MM.1S (cell line): ENCODE measurements at regions not wholly inside any gene's neighbourhood (a gene's known extent, or its start where the extent isn't known, plus 50 kb on each side); places are given as distances from the start of the nearest gene placed in this dataset.

Experiments
- DNase-seq: peaks from one replicate; pipeline ENCODE4 v3.0.0-alpha.2; 2015
- H2AFZ ChIP-seq: fragments of 300-600 bp; sonication (generic); 2 replicates; pipeline ENCODE4 v1.6.0; 2016; ENCODE audit warnings: antibody characterized with exemption, low read length
- H3F3A ChIP-seq: fragments of 300-600 bp; sonication (generic); 2 replicates; pipeline ENCODE4 v1.6.1; 2016; ENCODE audit warnings: mild to moderate bottlenecking, antibody characterized with exemption, low read length, moderate library complexity, mixed read lengths; ENCODE audit not compliant: insufficient read depth
- H3K27ac ChIP-seq: fragments of 300-600 bp; sonication (generic); 2 replicates; pipeline ENCODE4 v1.5.1; 2016; ENCODE audit warnings: mild to moderate bottlenecking, low read length
- H3K27me3 ChIP-seq: fragments of 300-600 bp; sonication (generic); replicated peaks from 2 replicates; pipeline ENCODE4 v1.6.0; 2016; ENCODE audit warnings: low read length; ENCODE audit not compliant: insufficient read depth
- H3K36me3 ChIP-seq: fragments of 300-600 bp; sonication (generic); replicated peaks from 2 replicates; pipeline ENCODE4 v1.6.1; 2016; ENCODE audit warnings: mild to moderate bottlenecking, low read length, mixed read lengths; ENCODE audit not compliant: insufficient read depth
- H3K4me1 ChIP-seq: fragments of 300-600 bp; sonication (generic); 2 replicates; pipeline ENCODE4 v1.6.1; 2016; ENCODE audit warnings: low read length, mixed read lengths
- H3K4me2 ChIP-seq: fragments of 300-600 bp; sonication (generic); 2 replicates; pipeline ENCODE4 v1.6.0; 2016; ENCODE audit warnings: low read depth, low read length
- H3K4me3 ChIP-seq: fragments of 300-600 bp; sonication (generic); 2 replicates; pipeline ENCODE4 v1.5.1; 2016; ENCODE audit warnings: low read length, mixed read lengths
- H3K79me2 ChIP-seq: fragments of 300-600 bp; sonication (generic); 2 replicates; pipeline ENCODE4 v1.6.1; 2016; ENCODE audit warnings: mixed run types, low read length, mixed read lengths
- H3K9ac ChIP-seq: fragments of 300-600 bp; sonication (generic); 2 replicates; pipeline ENCODE4 v1.6.1; 2016; ENCODE audit warnings: low read length, mixed read lengths
- H3K9me2 ChIP-seq: fragments of 300-600 bp; sonication (generic); replicated peaks from 2 replicates; pipeline ENCODE4 v1.6.1; 2016; ENCODE audit warnings: mild to moderate bottlenecking, low read length, mixed read lengths; ENCODE audit not compliant: insufficient read depth
- H3K9me3 ChIP-seq: fragments of 300-600 bp; sonication (generic); replicated peaks from 2 replicates; pipeline ENCODE4 v1.6.1; 2016; ENCODE audit warnings: mild to moderate bottlenecking, low read length, mixed read lengths; ENCODE audit not compliant: insufficient read depth
- H4K20me1 ChIP-seq: fragments of 300-600 bp; sonication (generic); 2 replicates; pipeline ENCODE4 v1.6.1; 2016; ENCODE audit warnings: mild to moderate bottlenecking, low read length, moderate library complexity, mixed read lengths; ENCODE audit not compliant: insufficient read depth
- EZH2 ChIP-seq: fragments of 300-600 bp; sonication (generic); optimal IDR thresholded peaks from 2 replicates; pipeline ENCODE3; 2017; ENCODE audit warnings: low read depth, mild to moderate bottlenecking, antibody characterized with exemption, low read length, mixed read lengths
- EZH2phosphoT487 ChIP-seq: fragments of 300-600 bp; sonication (generic); IDR thresholded peaks from 2 replicates; pipeline ENCODE4 v1.6.1; 2018; ENCODE audit warnings: antibody characterized with exemption, low read length
- TF ChIP-seq, protein P1 (sequence below): fragments of 300-600 bp; sonication (generic); IDR thresholded peaks from 2 replicates; pipeline ENCODE4 v1.5.1; 2016; ENCODE audit warnings: antibody characterized with exemption, low read length, mixed read lengths

DNA sequence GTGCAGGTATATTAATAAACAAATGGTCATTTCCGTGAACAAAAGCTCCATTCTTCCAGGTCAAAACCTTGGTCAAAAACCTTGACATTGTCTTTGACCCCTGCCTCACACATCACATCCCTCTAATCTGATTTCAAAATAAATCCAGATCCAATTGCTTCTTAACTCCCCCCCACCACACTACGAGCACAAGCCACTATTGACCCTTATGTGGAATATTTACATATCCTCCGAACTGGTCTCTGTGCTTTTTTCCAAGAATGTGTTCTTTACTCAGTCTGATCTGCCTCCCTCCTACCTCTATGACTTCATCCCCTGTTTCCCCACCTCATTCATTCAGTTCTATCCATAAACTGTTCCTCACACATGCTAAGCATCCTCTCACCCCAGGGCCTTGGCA lies 313.6 kb upstream of the NPVF start:
- Histone ChIP-seq H3K4me1 (no peaks in the 10 kb centered on the region), H3K27me3 (no peaks in the 10 kb centered on the region)

GRCh38 chr7:25543210-25543609 lies 314.9 kb upstream of the NPVF start:
- H4K20me1 ChIP-seq: no peaks in the 10 kb centered on the region
- no peak for DNase-seq
- H2AFZ ChIP-seq: no peak overlapping the region
- H3K9me3 ChIP-seq: no peaks in the 10 kb centered on the region
- H3K36me3 ChIP-seq: no peaks in the 10 kb centered on the region
- no peaks in the 10 kb centered on the region for H3K4me1 ChIP-seq
- H3F3A ChIP-seq: no peaks in the 10 kb centered on the region
- no peak for TF ChIP-seq EZH2phosphoT487
- no peaks in the 10 kb centered on the region for H3K9me2 ChIP-seq
- no peak overlapping the region for H3K9ac ChIP-seq
- no peak overlapping the region for H3K27ac ChIP-seq
- no peaks in the 10 kb centered on the region for H3K27me3 ChIP-seq
- no peaks in the 10 kb centered on the region for H3K79me2 ChIP-seq
- H3K4me2 ChIP-seq: no peak overlapping the region
- H3K4me3 ChIP-seq: no peak overlapping the region

More for the DNA sequence above, 313.6 kb upstream of the NPVF start:
- H3K4me2 ChIP-seq: no peak overlapping the region
- no peaks in the 10 kb centered on the region for H3K9me3 ChIP-seq
- no peak for DNase-seq
- no peaks in the 10 kb centered on the region for H3K36me3 ChIP-seq
- no peaks in the 10 kb centered on the region for H3F3A ChIP-seq
- H2AFZ ChIP-seq: no peak overlapping the region
- TF ChIP-seq EZH2phosphoT487 (no peak), EZH2 (no peak)
- TF ChIP-seq, protein P1, sequence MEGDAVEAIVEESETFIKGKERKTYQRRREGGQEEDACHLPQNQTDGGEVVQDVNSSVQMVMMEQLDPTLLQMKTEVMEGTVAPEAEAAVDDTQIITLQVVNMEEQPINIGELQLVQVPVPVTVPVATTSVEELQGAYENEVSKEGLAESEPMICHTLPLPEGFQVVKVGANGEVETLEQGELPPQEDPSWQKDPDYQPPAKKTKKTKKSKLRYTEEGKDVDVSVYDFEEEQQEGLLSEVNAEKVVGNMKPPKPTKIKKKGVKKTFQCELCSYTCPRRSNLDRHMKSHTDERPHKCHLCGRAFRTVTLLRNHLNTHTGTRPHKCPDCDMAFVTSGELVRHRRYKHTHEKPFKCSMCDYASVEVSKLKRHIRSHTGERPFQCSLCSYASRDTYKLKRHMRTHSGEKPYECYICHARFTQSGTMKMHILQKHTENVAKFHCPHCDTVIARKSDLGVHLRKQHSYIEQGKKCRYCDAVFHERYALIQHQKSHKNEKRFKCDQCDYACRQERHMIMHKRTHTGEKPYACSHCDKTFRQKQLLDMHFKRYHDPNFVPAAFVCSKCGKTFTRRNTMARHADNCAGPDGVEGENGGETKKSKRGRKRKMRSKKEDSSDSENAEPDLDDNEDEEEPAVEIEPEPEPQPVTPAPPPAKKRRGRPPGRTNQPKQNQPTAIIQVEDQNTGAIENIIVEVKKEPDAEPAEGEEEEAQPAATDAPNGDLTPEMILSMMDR: no peak
- no peaks in the 10 kb centered on the region for H3K79me2 ChIP-seq
- H3K9me2 ChIP-seq: no peaks in the 10 kb centered on the region
- H4K20me1 ChIP-seq: no peaks in the 10 kb centered on the region
- no peak overlapping the region for H3K27ac ChIP-seq
- no peak overlapping the region for H3K9ac ChIP-seq
- no peak overlapping the region for H3K4me3 ChIP-seq

DNA sequence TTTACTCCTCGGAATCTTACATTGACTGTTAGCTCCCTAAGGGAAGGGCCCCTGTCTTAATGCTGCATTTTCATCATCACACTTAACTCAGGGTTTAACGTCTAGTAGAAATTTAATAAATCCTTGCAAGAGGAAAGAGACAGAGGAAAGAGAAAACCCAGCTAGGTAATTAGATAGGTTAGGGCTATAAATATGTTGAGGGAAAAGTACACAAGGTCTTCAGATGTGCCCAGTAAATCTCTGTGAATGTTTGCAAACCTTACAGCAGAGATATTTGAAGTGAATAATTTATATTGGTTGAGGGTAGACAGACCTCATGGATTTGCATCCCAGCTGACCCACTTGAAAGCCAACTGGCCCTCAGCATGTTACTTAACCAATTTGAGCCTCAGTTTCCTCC lies 315.5 kb upstream of the NPVF start:
- no peak overlapping the region for H3K9ac ChIP-seq
- no peak overlapping the region for H3K4me3 ChIP-seq
- no peaks in the 10 kb centered on the region for H3K9me2 ChIP-seq
- H3K36me3 ChIP-seq: no peaks in the 10 kb centered on the region
- no peaks in the 10 kb centered on the region for H3F3A ChIP-seq
- DNase-seq: no peak
- H3K79me2 ChIP-seq: no peaks in the 10 kb centered on the region
- no peak overlapping the region for H3K4me2 ChIP-seq
- H4K20me1 ChIP-seq: no peaks in the 10 kb centered on the region
- H3K9me3 ChIP-seq: no peaks in the 10 kb centered on the region
- TF ChIP-seq, protein P1: no peak
- TF ChIP-seq EZH2 (no peak), EZH2phosphoT487 (no peak)
- no peak overlapping the region for H3K27ac ChIP-seq
- H3K27me3 ChIP-seq: no peaks in the 10 kb centered on the region
- no peak overlapping the region for H2AFZ ChIP-seq
- no peaks in the 10 kb centered on the region for H3K4me1 ChIP-seq

DNA sequence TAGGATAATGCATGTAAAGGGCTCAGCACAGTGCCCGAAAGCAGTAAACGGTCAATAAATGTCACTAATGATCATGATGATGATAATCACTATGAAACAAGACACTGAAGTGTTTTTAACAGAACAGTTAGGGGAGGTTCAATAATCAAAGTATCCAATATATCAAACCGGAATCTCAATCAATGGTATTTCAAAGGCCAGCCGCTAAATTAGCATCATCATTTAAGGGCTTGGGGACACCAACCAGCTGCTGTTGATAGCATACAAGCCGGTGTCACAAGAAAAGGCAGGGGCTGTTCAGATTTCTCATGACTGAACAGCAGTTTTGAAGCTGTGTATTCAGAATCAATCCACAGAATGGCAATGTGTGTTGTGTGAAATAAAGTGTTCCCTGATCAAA lies 316.0 kb upstream of the NPVF start:
- H4K20me1 ChIP-seq: no peaks in the 10 kb centered on the region
- H3F3A ChIP-seq: no peaks in the 10 kb centered on the region
- H3K9me2 ChIP-seq: no peaks in the 10 kb centered on the region
- H3K9me3 ChIP-seq: no peaks in the 10 kb centered on the region
- TF ChIP-seq EZH2phosphoT487 (no peak), EZH2 (no peak)
- TF ChIP-seq, protein P1: no peak
- no peaks in the 10 kb centered on the region for H3K27me3 ChIP-seq
- H3K79me2 ChIP-seq: no peaks in the 10 kb centered on the region
- no peak for DNase-seq
- H3K27ac ChIP-seq: no peak overlapping the region
- no peak overlapping the region for H3K4me2 ChIP-seq
- no peaks in the 10 kb centered on the region for H3K4me1 ChIP-seq
- H2AFZ ChIP-seq: no peak overlapping the region
- H3K9ac ChIP-seq: no peak overlapping the region
- H3K36me3 ChIP-seq: no peaks in the 10 kb centered on the region
- H3K4me3 ChIP-seq: no peak overlapping the region
